ENCODE measurements at regions not wholly inside any gene's neighbourhood (a gene's known extent, or its start where the extent isn't known, plus 50 kb on each side); places are given as distances from the start of the nearest gene placed in this dataset.

DNA sequence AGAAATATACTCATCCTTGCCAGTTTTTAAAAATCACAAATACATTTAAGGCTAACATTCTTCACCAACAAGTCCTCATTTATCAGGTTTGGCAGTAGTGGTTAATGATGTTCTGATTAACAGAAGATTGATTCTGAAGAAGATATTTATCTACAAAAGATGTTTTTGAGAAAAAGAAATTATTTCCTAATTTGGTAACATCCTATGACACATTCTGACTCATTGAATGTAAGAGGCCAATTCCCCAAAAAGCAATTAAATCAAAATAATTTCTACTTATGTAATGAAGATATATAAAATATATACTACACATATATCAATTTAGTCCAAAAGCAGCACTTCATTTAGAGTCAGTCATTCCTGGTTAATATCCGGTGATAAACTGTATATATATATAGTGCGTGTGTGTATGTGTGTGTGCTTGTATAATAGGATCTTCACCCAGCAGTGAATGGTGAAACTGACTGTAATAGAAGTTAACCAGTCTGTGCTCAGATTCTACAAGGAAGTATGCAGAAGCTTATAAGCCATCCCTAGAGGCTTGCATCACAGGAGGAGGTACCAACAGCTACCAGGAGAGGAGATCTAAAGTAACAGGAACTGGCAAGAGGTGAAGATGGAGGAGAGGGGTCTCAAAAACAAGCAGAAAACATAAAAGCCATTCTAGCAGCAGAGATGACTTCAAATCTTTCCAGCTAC lies 82.9 kb upstream of the MARCKS start:
- Histone ChIP-seq H3K27me3 (replicated peaks in 1 of 2; ENCODE audit: control insufficient read depth in 2 of 2, extremely low read depth in 1 of 2, insufficient read depth in 2 of 2, low read length in 1 of 2) (no peaks in the 10 kb centered on the region), H3K36me3 (ENCODE audit: control insufficient read depth in 2 of 2, extremely low read depth in 1 of 2, insufficient read depth in 1 of 2, low read length in 1 of 2) (no peaks in the 10 kb centered on the region), H3K9me3 (no peaks in the 10 kb centered on the region), H3K4me1 (ENCODE audit: control insufficient read depth in 1 of 2, extremely low read depth in 1 of 2, insufficient read depth in 2 of 2, low read length in 2 of 2) (no peaks in the 10 kb centered on the region), H3K4me3 (ENCODE audit: control insufficient read depth in 1 of 2, extremely low read depth in 1 of 2, low read length in 1 of 2) (no peak overlapping the region), H3K27ac (ENCODE audit: low read length) (no peak overlapping the region)
- Mint-ChIP-seq H3K27ac (no peak overlapping the region), H3K4me3 (no peak overlapping the region), H3K4me1 (no peaks in the 10 kb centered on the region), H3K9me3 (no peaks in the 10 kb centered on the region), H3K27me3 (peaks cover 1 to 6% of the 10 kb centered on the region in 2 donors), H3K36me3 (no peaks in the 10 kb centered on the region)
- DNase-seq, result no peak
- POLR2A ChIA-PET, result no interaction called here
- no CpG with 5 or more reads among the region's 2 CpGs for WGBS (ENCODE audit: insufficient coverage)
- no peak for ATAC-seq (replicated peaks in 1 of 4)
- CTCF ChIA-PET, result interaction anchor here in 1 of 2 donors (1.0 kb wide), 1 partner anchor 30 kb away, joined by 3 read pairs; no protein-coding TSS in a partner anchor

- Histone ChIP-seq H3K36me3 (ENCODE audit: control insufficient read depth in 2 of 2, extremely low read depth in 1 of 2, insufficient read depth in 1 of 2, low read length in 1 of 2) (no peaks in the 10 kb centered on the region), H3K27ac (ENCODE audit: low read length) (no peak overlapping the region), H3K4me3 (ENCODE audit: control insufficient read depth in 1 of 2, extremely low read depth in 1 of 2, low read length in 1 of 2) (no peak overlapping the region), H3K9me3 (no peaks in the 10 kb centered on the region), H3K4me1 (ENCODE audit: control insufficient read depth in 1 of 2, extremely low read depth in 1 of 2, insufficient read depth in 2 of 2, low read length in 2 of 2) (no peaks in the 10 kb centered on the region), H3K27me3 (replicated peaks in 1 of 2; ENCODE audit: control insufficient read depth in 2 of 2, extremely low read depth in 1 of 2, insufficient read depth in 2 of 2, low read length in 1 of 2) (no peaks in the 10 kb centered on the region)
- ChIA-PET CTCF (interaction anchor here in 1 of 2 donors (0.6 kb wide), 1 partner anchor 29 kb away, joined by 3 read pairs; no protein-coding TSS in a partner anchor), POLR2A (no interaction called here)
- Mint-ChIP-seq H3K36me3 (no peaks in the 10 kb centered on the region), H3K4me1 (no peaks in the 10 kb centered on the region), H3K27ac (no peak overlapping the region), H3K9me3 (no peaks in the 10 kb centered on the region), H3K27me3 (peaks cover 1 to 6% of the 10 kb centered on the region in 2 donors), H3K4me3 (no peak overlapping the region)
- ATAC-seq (replicated peaks in 1 of 4) (no peak), DNase-seq (no peak)
- WGBS (ENCODE audit: insufficient coverage), result no CpG with 5 or more reads among the region's 2 CpGs
These were observed 80.1 kb upstream of the MARCKS start for GRCh38 chr6:113776998-113777397.

DNA sequence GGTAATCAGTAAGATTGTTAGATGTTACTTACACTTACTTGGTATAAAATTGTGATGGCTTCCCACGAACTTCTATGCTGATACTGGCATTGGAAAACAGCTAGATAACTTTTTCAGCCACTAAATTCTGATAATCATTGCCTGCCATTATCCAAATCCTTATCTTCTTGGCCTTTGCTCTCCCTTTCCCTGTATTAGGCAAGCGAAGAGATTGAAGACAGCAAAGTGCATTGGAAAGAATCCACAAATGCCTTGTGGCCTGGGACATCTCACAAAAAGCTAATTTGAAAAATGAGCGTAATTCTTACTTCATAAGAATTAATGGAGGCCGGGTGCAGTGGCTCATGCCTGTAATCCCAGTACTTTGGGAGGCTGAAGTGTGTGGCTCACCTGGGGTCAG lies 79.5 kb upstream of the MARCKS start:
- no peaks in the 10 kb centered on the region for H3K4me1 ChIP-seq (ENCODE audit: control insufficient read depth in 1 of 2, extremely low read depth in 1 of 2, insufficient read depth in 2 of 2, low read length in 2 of 2)
- CTCF ChIA-PET, result no interaction called here
- no peak overlapping the region for H3K4me3 ChIP-seq (ENCODE audit: control insufficient read depth in 1 of 2, extremely low read depth in 1 of 2, low read length in 1 of 2)
- H3K9me3 ChIP-seq, result no peaks in the 10 kb centered on the region
- Mint-ChIP-seq H3K27me3 (peaks cover 1 to 6% of the 10 kb centered on the region in 2 donors), H3K4me3 (no peak overlapping the region), H3K36me3 (no peaks in the 10 kb centered on the region), H3K4me1 (no peaks in the 10 kb centered on the region), H3K9me3 (no peaks in the 10 kb centered on the region), H3K27ac (no peak overlapping the region)
- H3K36me3 ChIP-seq (ENCODE audit: control insufficient read depth in 2 of 2, extremely low read depth in 1 of 2, insufficient read depth in 1 of 2, low read length in 1 of 2), result no peaks in the 10 kb centered on the region
- no peak for ATAC-seq (replicated peaks in 1 of 4)
- H3K27me3 ChIP-seq (replicated peaks in 1 of 2; ENCODE audit: control insufficient read depth in 2 of 2, extremely low read depth in 1 of 2, insufficient read depth in 2 of 2, low read length in 1 of 2), result no peaks in the 10 kb centered on the region
- no peak overlapping the region for H3K27ac ChIP-seq (ENCODE audit: low read length)
- POLR2A ChIA-PET, result no interaction called here
- WGBS (ENCODE audit: insufficient coverage), result 57% methylated on average over 1 of the region's 4 CpGs
- DNase-seq, result no peak

- H3K4me1 ChIP-seq (ENCODE audit: control insufficient read depth in 1 of 2, extremely low read depth in 1 of 2, insufficient read depth in 2 of 2, low read length in 2 of 2), result no peaks in the 10 kb centered on the region
- ChIA-PET CTCF (no interaction called here), POLR2A (no interaction called here)
- H3K27ac ChIP-seq (ENCODE audit: low read length), result no peak overlapping the region
- H3K4me3 ChIP-seq (ENCODE audit: control insufficient read depth in 1 of 2, extremely low read depth in 1 of 2, low read length in 1 of 2), result no peak overlapping the region
- H3K27me3 ChIP-seq (replicated peaks in 1 of 2; ENCODE audit: control insufficient read depth in 2 of 2, extremely low read depth in 1 of 2, insufficient read depth in 2 of 2, low read length in 1 of 2), result no peaks in the 10 kb centered on the region
- Mint-ChIP-seq H3K27me3 (peaks cover 0 to 1% of the 10 kb centered on the region in 2 donors), H3K4me3 (no peak overlapping the region), H3K4me1 (no peaks in the 10 kb centered on the region), H3K36me3 (no peaks in the 10 kb centered on the region), H3K27ac (no peak overlapping the region), H3K9me3 (no peaks in the 10 kb centered on the region)
- DNase-seq (no peak), ATAC-seq (replicated peaks in 1 of 4) (no peak)
- no CpG with 5 or more reads among the region's 2 CpGs for WGBS (ENCODE audit: insufficient coverage)
- H3K36me3 ChIP-seq (ENCODE audit: control insufficient read depth in 2 of 2, extremely low read depth in 1 of 2, insufficient read depth in 1 of 2, low read length in 1 of 2), result no peaks in the 10 kb centered on the region
- no peaks in the 10 kb centered on the region for H3K9me3 ChIP-seq
These were observed 77.5 kb upstream of the MARCKS start for GRCh38 chr6:113779656-113780055.

- Histone ChIP-seq H3K9me3 (no peaks in the 10 kb centered on the region), H3K27me3 (replicated peaks in 1 of 2; ENCODE audit: control insufficient read depth in 2 of 2, extremely low read depth in 1 of 2, insufficient read depth in 2 of 2, low read length in 1 of 2) (no peaks in the 10 kb centered on the region), H3K36me3 (ENCODE audit: control insufficient read depth in 2 of 2, extremely low read depth in 1 of 2, insufficient read depth in 1 of 2, low read length in 1 of 2) (no peaks in the 10 kb centered on the region), H3K4me1 (ENCODE audit: control insufficient read depth in 1 of 2, extremely low read depth in 1 of 2, insufficient read depth in 2 of 2, low read length in 2 of 2) (no peaks in the 10 kb centered on the region), H3K4me3 (ENCODE audit: control insufficient read depth in 1 of 2, extremely low read depth in 1 of 2, low read length in 1 of 2) (no peak overlapping the region), H3K27ac (ENCODE audit: low read length) (no peak overlapping the region)
- POLR2A ChIA-PET, result no interaction called here
- Mint-ChIP-seq H3K9me3 (no peaks in the 10 kb centered on the region), H3K27ac (no peak overlapping the region), H3K36me3 (no peaks in the 10 kb centered on the region), H3K27me3 (no peaks in the 10 kb centered on the region), H3K4me1 (no peaks in the 10 kb centered on the region), H3K4me3 (no peak overlapping the region)
- ATAC-seq (replicated peaks in 1 of 4) (no peak), DNase-seq (no peak)
- CTCF ChIA-PET, result no interaction called here
These were observed 74.5 kb upstream of the MARCKS start for GRCh38 chr6:113782636-113783035.

DNA sequence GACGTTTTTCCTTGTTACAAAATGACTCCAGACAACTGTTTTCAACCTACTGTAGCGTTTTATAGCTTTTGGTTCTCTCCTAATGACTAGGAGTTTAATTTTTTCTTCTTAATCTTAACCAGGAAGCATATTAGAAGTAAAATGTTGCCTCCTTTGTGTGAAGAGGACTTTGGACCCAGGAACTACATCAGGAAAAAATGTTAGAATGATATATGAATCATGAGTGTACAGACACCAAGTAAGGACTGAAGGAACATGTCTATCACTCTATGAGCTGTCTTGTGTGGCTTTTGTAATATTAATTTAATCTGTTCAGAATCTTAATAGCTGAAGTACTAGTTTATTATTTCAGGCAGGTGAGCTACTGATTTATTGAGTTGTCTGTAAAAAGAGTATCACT lies 71.0 kb upstream of the MARCKS start:
- H3K27me3 ChIP-seq (replicated peaks in 1 of 2; ENCODE audit: control insufficient read depth in 2 of 2, extremely low read depth in 1 of 2, insufficient read depth in 2 of 2, low read length in 1 of 2), result no peaks in the 10 kb centered on the region
- no peak overlapping the region for H3K4me3 ChIP-seq (ENCODE audit: control insufficient read depth in 1 of 2, extremely low read depth in 1 of 2, low read length in 1 of 2)
- H3K27ac Mint-ChIP-seq, result no peak overlapping the region
- no peak overlapping the region for H3K27ac ChIP-seq (ENCODE audit: low read length)
- no peaks in the 10 kb centered on the region for H3K27me3 Mint-ChIP-seq
- H3K9me3 ChIP-seq, result no peaks in the 10 kb centered on the region
- no peaks in the 10 kb centered on the region for H3K4me1 ChIP-seq (ENCODE audit: control insufficient read depth in 1 of 2, extremely low read depth in 1 of 2, insufficient read depth in 2 of 2, low read length in 2 of 2)
- H3K36me3 ChIP-seq (ENCODE audit: control insufficient read depth in 2 of 2, extremely low read depth in 1 of 2, insufficient read depth in 1 of 2, low read length in 1 of 2), result no peaks in the 10 kb centered on the region
- H3K36me3 Mint-ChIP-seq, result no peaks in the 10 kb centered on the region
- no peak for ATAC-seq (replicated peaks in 1 of 4)
- DNase-seq, result no peak
- H3K4me3 Mint-ChIP-seq, result no peak overlapping the region
- no CpG with 5 or more reads among the region's 2 CpGs for WGBS (ENCODE audit: insufficient coverage)
- POLR2A ChIA-PET, result no interaction called here
- CTCF ChIA-PET, result interaction anchor here in 1 of 2 donors (0.6 kb wide), 1 partner anchor 189 kb away, joined by 3 read pairs; no protein-coding TSS in a partner anchor
- H3K4me1 Mint-ChIP-seq, result no peaks in the 10 kb centered on the region
- no peaks in the 10 kb centered on the region for H3K9me3 Mint-ChIP-seq

GRCh38 chr6:113788586-113788985 lies 68.6 kb upstream of the MARCKS start:
- Histone ChIP-seq H3K36me3 (ENCODE audit: control insufficient read depth in 2 of 2, extremely low read depth in 1 of 2, insufficient read depth in 1 of 2, low read length in 1 of 2) (no peaks in the 10 kb centered on the region), H3K4me3 (ENCODE audit: control insufficient read depth in 1 of 2, extremely low read depth in 1 of 2, low read length in 1 of 2) (no peak overlapping the region), H3K27ac (ENCODE audit: low read length) (no peak overlapping the region), H3K4me1 (ENCODE audit: control insufficient read depth in 1 of 2, extremely low read depth in 1 of 2, insufficient read depth in 2 of 2, low read length in 2 of 2) (no peaks in the 10 kb centered on the region), H3K27me3 (replicated peaks in 1 of 2; ENCODE audit: control insufficient read depth in 2 of 2, extremely low read depth in 1 of 2, insufficient read depth in 2 of 2, low read length in 1 of 2) (no peaks in the 10 kb centered on the region), H3K9me3 (no peaks in the 10 kb centered on the region)
- no peak for DNase-seq
- H3K27ac Mint-ChIP-seq, result no peak overlapping the region
- no peaks in the 10 kb centered on the region for H3K4me1 Mint-ChIP-seq
- ATAC-seq (replicated peaks in 1 of 4), result no peak
- H3K27me3 Mint-ChIP-seq, result no peaks in the 10 kb centered on the region
- ChIA-PET POLR2A (no interaction called here), CTCF (no interaction called here)
- no peak overlapping the region for H3K4me3 Mint-ChIP-seq
- no peaks in the 10 kb centered on the region for H3K36me3 Mint-ChIP-seq
- no peaks in the 10 kb centered on the region for H3K9me3 Mint-ChIP-seq
- 100% methylated on average over 2 of the region's 4 CpGs for WGBS (ENCODE audit: insufficient coverage)
